WTC11 (cell line): ENCODE measurements at regions not wholly inside any gene's neighbourhood (a gene's known extent, or its start where the extent isn't known, plus 50 kb on each side); places are given as distances from the start of the nearest gene placed in this dataset.

Experiments used
- ATF1 ChIP-seq: sonication (generic); formaldehyde crosslinking; IDR thresholded peaks from 2 replicates; pipeline ENCODE4 v1.8.1; 2023; ENCODE audit warnings: mild to moderate bottlenecking, moderate library complexity, missing genetic modification reagents
- ELF4 ChIP-seq: sonication (generic); formaldehyde crosslinking; IDR thresholded peaks from 2 replicates; pipeline ENCODE4 v1.8.1; 2022; ENCODE audit warnings: low read depth, mild to moderate bottlenecking, moderate library complexity, missing genetic modification reagents
- FOXK1 ChIP-seq: sonication (generic); formaldehyde crosslinking; IDR thresholded peaks from 2 replicates; pipeline ENCODE4 v1.8.0; 2022; ENCODE audit warnings: mild to moderate bottlenecking, moderate library complexity, missing genetic modification reagents
- TF ChIP-seq, protein P1 (sequence below): sonication (generic); formaldehyde crosslinking; IDR thresholded peaks from 2 replicates; pipeline ENCODE4 v1.8.0; 2022; ENCODE audit warnings: mild to moderate bottlenecking, missing genetic modification reagents
- TF ChIP-seq, protein P2 (sequence below): fragments of 200-600 bp; IDR thresholded peaks from 2 replicates; pipeline ENCODE4 v1.8.0; 2022; ENCODE audit warnings: antibody characterized with exemption

DNA sequence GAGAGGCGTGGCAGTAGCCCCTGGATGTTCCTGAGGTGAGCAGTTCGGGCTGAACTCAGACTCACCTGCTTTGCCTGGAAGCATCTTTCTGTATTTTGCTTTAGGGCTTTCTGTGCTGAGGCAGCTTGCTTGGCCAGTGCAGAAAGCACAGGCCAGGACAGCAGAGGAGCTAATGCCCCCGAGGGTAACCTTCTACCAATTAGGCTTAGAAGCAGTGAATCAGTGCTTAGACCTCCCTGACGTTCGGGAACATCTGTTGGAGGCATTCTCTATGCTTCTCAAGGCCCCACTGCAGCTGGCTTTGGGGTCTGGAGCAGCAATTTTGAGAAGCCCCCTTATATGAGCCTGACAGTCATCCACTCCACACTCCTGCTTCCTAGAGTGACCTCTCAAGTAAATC lies 350.7 kb upstream of the PROK2 start:
- TF ChIP-seq, protein P1, sequence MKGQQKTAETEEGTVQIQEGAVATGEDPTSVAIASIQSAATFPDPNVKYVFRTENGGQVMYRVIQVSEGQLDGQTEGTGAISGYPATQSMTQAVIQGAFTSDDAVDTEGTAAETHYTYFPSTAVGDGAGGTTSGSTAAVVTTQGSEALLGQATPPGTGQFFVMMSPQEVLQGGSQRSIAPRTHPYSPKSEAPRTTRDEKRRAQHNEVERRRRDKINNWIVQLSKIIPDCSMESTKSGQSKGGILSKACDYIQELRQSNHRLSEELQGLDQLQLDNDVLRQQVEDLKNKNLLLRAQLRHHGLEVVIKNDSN: no peak
- TF ChIP-seq FOXK1 (CRISPR knock-in tag): no peak
- no peak for TF ChIP-seq ELF4 (CRISPR knock-in tag)
- TF ChIP-seq ATF1 (CRISPR knock-in tag): no peak
- TF ChIP-seq, protein P2, sequence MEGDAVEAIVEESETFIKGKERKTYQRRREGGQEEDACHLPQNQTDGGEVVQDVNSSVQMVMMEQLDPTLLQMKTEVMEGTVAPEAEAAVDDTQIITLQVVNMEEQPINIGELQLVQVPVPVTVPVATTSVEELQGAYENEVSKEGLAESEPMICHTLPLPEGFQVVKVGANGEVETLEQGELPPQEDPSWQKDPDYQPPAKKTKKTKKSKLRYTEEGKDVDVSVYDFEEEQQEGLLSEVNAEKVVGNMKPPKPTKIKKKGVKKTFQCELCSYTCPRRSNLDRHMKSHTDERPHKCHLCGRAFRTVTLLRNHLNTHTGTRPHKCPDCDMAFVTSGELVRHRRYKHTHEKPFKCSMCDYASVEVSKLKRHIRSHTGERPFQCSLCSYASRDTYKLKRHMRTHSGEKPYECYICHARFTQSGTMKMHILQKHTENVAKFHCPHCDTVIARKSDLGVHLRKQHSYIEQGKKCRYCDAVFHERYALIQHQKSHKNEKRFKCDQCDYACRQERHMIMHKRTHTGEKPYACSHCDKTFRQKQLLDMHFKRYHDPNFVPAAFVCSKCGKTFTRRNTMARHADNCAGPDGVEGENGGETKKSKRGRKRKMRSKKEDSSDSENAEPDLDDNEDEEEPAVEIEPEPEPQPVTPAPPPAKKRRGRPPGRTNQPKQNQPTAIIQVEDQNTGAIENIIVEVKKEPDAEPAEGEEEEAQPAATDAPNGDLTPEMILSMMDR: no peak
